ENCODE measurements at regions not wholly inside any gene's neighbourhood (a gene's known extent, or its start where the extent isn't known, plus 50 kb on each side); places are given as distances from the start of the nearest gene placed in this dataset.

GRCh38 chr16:6956511-6956910 lies 376.1 kb upstream of the RBFOX1 start:
- DNase-seq (ENCODE audit: extremely low spot score) = no peak
- no peak for TF ChIP-seq CTCF (IDR thresholded peaks at IDR 0.05; ENCODE audit: control extremely low read depth, extremely low read depth, low read depth, missing control alignments)
- ChIA-PET POLR2A (no interaction called here), CTCF (no interaction called here)

GRCh38 chr16:6955303-6955702 lies 377.3 kb upstream of the RBFOX1 start:
- DNase-seq (ENCODE audit: extremely low spot score) = no peak
- TF ChIP-seq CTCF (IDR thresholded peaks at IDR 0.05; ENCODE audit: control extremely low read depth, extremely low read depth, low read depth, missing control alignments) = no peak
- CTCF ChIA-PET = no interaction called here
- POLR2A ChIA-PET = no interaction called here

DNA sequence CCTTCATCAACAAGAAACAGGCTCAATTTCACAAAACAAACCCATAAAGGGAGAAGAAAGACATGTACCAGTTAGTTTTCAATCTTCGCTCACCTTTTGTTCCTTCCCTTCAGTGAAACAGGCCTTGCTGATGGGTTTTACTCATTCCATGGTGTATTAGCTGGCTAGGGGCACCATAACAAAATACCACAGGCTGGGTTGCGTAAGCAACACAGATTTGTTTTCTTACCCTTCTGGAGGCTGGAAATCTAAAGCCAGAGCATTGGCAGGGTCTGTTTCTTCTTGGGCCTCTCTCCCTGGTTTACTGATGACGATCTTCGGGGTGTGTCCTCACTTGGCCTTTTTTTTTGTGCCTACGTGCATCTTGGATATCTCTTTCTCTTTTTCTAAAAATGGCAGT lies 383.4 kb upstream of the RBFOX1 start:
- CTCF ChIA-PET = no interaction called here
- DNase-seq (ENCODE audit: extremely low spot score) = no peak
- TF ChIP-seq CTCF (IDR thresholded peaks at IDR 0.05; ENCODE audit: control extremely low read depth, extremely low read depth, low read depth, missing control alignments) = no peak
- POLR2A ChIA-PET = no interaction called here

DNA sequence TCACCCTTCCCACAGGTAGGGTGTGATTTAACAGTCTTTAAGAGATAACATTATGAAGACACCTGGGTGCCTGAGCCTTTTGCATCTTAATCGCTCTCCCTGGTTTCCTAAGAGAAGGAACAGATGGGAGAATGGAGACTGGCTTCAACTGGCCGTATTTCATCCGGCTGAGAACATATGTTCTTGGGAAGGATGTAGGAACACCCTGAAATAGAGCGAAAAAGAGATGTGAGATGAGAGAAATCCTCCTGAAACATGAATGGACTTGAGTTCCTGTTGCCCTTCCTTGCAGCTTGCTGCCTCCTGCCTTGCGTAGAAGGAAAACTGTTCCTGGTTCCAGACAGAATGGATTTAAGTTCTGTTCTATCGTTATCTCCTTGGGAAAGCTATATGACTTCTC lies 385.4 kb upstream of the RBFOX1 start:
- DNase-seq (ENCODE audit: extremely low spot score) = no peak
- CTCF ChIA-PET = no interaction called here
- no peak for TF ChIP-seq CTCF (IDR thresholded peaks at IDR 0.05; ENCODE audit: control extremely low read depth, extremely low read depth, low read depth, missing control alignments)
- POLR2A ChIA-PET = no interaction called here

DNA sequence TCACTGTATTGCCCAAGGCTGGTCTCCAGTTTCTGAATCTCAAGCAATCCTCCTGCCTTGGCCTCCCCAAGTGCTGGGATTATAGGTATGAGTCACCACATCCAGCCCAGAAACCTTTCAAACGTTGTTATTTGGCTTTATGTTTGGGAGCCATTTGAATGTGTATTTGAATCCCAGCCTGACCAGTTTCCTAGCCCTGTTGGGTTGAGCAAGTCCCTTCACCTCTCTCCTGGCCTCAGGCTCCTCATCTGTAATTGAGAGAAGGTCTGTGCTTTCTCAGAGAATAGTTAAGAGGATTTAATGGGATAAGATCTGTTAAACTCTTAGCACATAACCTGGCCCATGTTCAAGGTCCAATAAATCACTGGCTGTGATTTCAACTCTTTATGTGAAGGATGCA lies 385.8 kb upstream of the RBFOX1 start:
- TF ChIP-seq CTCF (IDR thresholded peaks at IDR 0.05; ENCODE audit: control extremely low read depth, extremely low read depth, low read depth, missing control alignments) = no peak
- CTCF ChIA-PET = no interaction called here
- DNase-seq (ENCODE audit: extremely low spot score) = no peak
- POLR2A ChIA-PET = no interaction called here

DNA sequence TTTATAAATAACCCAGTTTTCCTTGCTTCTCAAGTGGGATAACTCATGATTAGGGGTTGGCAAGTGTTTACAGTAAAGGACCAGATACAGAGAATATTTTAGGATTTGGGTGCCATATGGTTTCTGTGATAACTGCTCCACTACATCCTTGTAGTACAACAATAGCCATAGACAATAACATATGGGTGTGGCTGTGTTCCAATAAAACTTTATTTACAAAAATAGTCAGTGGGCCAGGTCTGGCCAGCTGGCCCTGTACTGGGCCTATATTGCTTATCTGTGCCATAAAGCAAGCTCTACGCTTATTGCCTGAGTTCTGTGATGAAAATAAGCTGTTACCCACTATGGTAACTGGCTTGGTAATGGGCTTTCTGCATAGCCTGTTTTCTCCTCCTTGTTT lies 386.5 kb upstream of the RBFOX1 start:
- ChIA-PET CTCF (no interaction called here), POLR2A (no interaction called here)
- no peak for DNase-seq (ENCODE audit: extremely low spot score)
- no peak for TF ChIP-seq CTCF (IDR thresholded peaks at IDR 0.05; ENCODE audit: control extremely low read depth, extremely low read depth, low read depth, missing control alignments)

DNA sequence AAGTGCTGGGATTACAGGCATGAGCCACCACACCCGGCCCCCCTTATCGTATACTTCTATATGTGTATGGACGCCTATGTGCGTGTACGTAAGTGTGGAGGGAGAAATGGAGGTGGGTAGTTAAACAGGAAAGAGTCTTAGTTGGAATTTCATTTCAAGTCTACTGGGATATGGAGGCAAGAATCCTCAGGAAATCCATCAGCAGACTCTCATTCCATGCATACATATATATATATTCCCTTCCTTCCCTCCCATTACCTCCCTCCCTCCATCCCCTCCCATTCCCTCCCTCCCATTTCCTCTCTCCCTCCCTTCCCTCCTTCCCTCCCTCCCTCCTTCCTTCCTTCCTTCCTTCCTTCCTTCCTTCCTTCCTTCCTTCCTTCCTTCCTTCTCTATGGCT lies 391.7 kb upstream of the RBFOX1 start:
- TF ChIP-seq CTCF (IDR thresholded peaks at IDR 0.05; ENCODE audit: control extremely low read depth, extremely low read depth, low read depth, missing control alignments) = no peak
- ChIA-PET CTCF (no interaction called here), POLR2A (no interaction called here)
- no peak for DNase-seq (ENCODE audit: extremely low spot score)
